Caki2 (cell line): ENCODE measurements at regions not wholly inside any gene's neighbourhood (a gene's known extent, or its start where the extent isn't known, plus 50 kb on each side); places are given as distances from the start of the nearest gene placed in this dataset.

Source experiments
- DNase-seq: peaks from one replicate; pipeline ENCODE4 v3.0.0-alpha.2; 2015; ENCODE audit warnings: low read depth
- in situ Hi-C: cut with HindIII; loops from 2 replicates; pipeline ENCODE4 v1.10.0; 2016; ENCODE audit warnings: low sequenced_read_pairs, low pct_unique_long_range_greater_than_20kb, mixed read lengths

GRCh38 chr2:217095511-217096205 is 235.8 kb upstream of the TNP1 start:
- in situ Hi-C loops: no loop called here
- no peak for DNase-seq

GRCh38 chr2:217092710-217093379 is 233.0 kb upstream of the TNP1 start:
- in situ Hi-C loops: no loop called here

GRCh38 chr2:217091531-217091930 is 231.7 kb upstream of the TNP1 start:
- in situ Hi-C loops: no loop called here
- no peak for DNase-seq

More at GRCh38 chr2:217092710-217093379, 233.0 kb upstream of the TNP1 start:
- DNase-seq: no peak

GRCh38 chr2:217090884-217091283 is 231.0 kb upstream of the TNP1 start:
- DNase-seq: no peak
- in situ Hi-C loops: no loop called here

GRCh38 chr2:217090024-217090473 is 230.2 kb upstream of the TNP1 start:
- in situ Hi-C loops: no loop called here
- DNase-seq: no peak

GRCh38 chr2:217086718-217087117 is 226.9 kb upstream of the TNP1 start:
- in situ Hi-C loops: no loop called here
- DNase-seq: no peak

GRCh38 chr2:217086038-217086522 is 226.2 kb upstream of the TNP1 start:
- DNase-seq: no peak
- in situ Hi-C loops: no loop called here

- in situ Hi-C loops: no loop called here
- no peak for DNase-seq
Observed at GRCh38 chr2:217085543-217085942, 225.7 kb upstream of the TNP1 start.

GRCh38 chr2:217081799-217082198 is 221.9 kb upstream of the TNP1 start:
- in situ Hi-C loops: no loop called here

GRCh38 chr2:217079165-217079564 is 219.3 kb upstream of the TNP1 start:
- in situ Hi-C loops: no loop called here
- DNase-seq: no peak

More at GRCh38 chr2:217081799-217082198, 221.9 kb upstream of the TNP1 start:
- DNase-seq: no peak

GRCh38 chr2:217077831-217078407 is 218.1 kb upstream of the TNP1 start:
- DNase-seq: no peak
- in situ Hi-C loops: no loop called here

- in situ Hi-C loops: no loop called here
- no peak for DNase-seq
Observed at GRCh38 chr2:217076657-217077232, 216.9 kb upstream of the TNP1 start.

GRCh38 chr2:217076058-217076435 is 216.2 kb upstream of the TNP1 start:
- in situ Hi-C loops: no loop called here
- DNase-seq: no peak

GRCh38 chr2:217075268-217076057 is 215.6 kb upstream of the TNP1 start:
- no peak for DNase-seq
- in situ Hi-C loops: no loop called here

GRCh38 chr2:217074576-217075255 is 214.9 kb upstream of the TNP1 start:
- no peak for DNase-seq
- in situ Hi-C loops: no loop called here

- DNase-seq: no peak
Observed at GRCh38 chr2:217071416-217071815, 211.6 kb upstream of the TNP1 start.

GRCh38 chr2:217070611-217071010 is 210.7 kb upstream of the TNP1 start:
- DNase-seq: no peak
- in situ Hi-C loops: no loop called here

More at GRCh38 chr2:217071416-217071815, 211.6 kb upstream of the TNP1 start:
- in situ Hi-C loops: no loop called here

- no peak for DNase-seq
- in situ Hi-C loops: no loop called here
Observed at GRCh38 chr2:217070043-217070430, 210.2 kb upstream of the TNP1 start.
